Smooth muscle cell (in vitro differentiated cells): ENCODE measurements at regions not wholly inside any gene's neighbourhood (a gene's known extent, or its start where the extent isn't known, plus 50 kb on each side); places are given as distances from the start of the nearest gene placed in this dataset.

Experiments used
- DNase-seq: peaks from one replicate; lab custom pipeline; 2025; ENCODE audit not compliant: unreplicated experiment; lab: John Stamatoyannopoulos, UW
- H2AFZ ChIP-seq: fragments of 200-600 bp; sonication (generic); 2 replicates; pipeline ENCODE4 v1.6.0; 2016; ENCODE audit warnings: antibody characterized with exemption, low read depth, mild to moderate bottlenecking
- H3F3A ChIP-seq: fragments of 200-600 bp; sonication (generic); 2 replicates; pipeline ENCODE4 v1.6.0; 2017; ENCODE audit warnings: antibody characterized with exemption, low read depth
- H3K27ac ChIP-seq: fragments of 200-600 bp; sonication (generic); 2 replicates; pipeline ENCODE4 v1.5.1; 2016; ENCODE audit warnings: low read depth, mild to moderate bottlenecking
- H3K27me3 ChIP-seq: fragments of 200-600 bp; sonication (generic); 2 replicates; pipeline ENCODE4 v1.6.1; 2016; ENCODE audit warnings: low read depth, mild to moderate bottlenecking
- H3K36me3 ChIP-seq: fragments of 200-600 bp; sonication (generic); 2 replicates; pipeline ENCODE4 v1.5.1; 2016; ENCODE audit warnings: low read depth
- H3K4me1 ChIP-seq: fragments of 200-600 bp; sonication (generic); 2 replicates; pipeline ENCODE4 v1.5.1; 2016; ENCODE audit warnings: low read depth
- H3K4me2 ChIP-seq: fragments of 200-600 bp; sonication (generic); 2 replicates; pipeline ENCODE4 v1.6.0; 2016; ENCODE audit warnings: mild to moderate bottlenecking
- H3K4me3 ChIP-seq: fragments of 200-600 bp; sonication (generic); 2 replicates; pipeline ENCODE4 v1.5.1; 2016; ENCODE audit warnings: mild to moderate bottlenecking
- H3K79me2 ChIP-seq: fragments of 200-600 bp; sonication (generic); 2 replicates; pipeline ENCODE4 v1.6.0; 2016; ENCODE audit warnings: low read depth, mild to moderate bottlenecking
- H3K9ac ChIP-seq: fragments of 200-600 bp; sonication (generic); 2 replicates; pipeline ENCODE4 v1.6.0; 2016; ENCODE audit warnings: low read depth
- H3K9me3 ChIP-seq: fragments of 200-600 bp; sonication (generic); replicated peaks from 2 replicates; pipeline ENCODE4 v1.5.1; 2016; ENCODE audit warnings: low read depth
- H4K20me1 ChIP-seq: fragments of 200-600 bp; sonication (generic); 2 replicates; pipeline ENCODE4 v1.6.0; 2016; ENCODE audit warnings: low read depth
- CTCF ChIP-seq: fragments of 200-600 bp; sonication (generic); IDR thresholded peaks from 2 replicates; pipeline ENCODE4 v1.5.1; 2017; ENCODE audit warnings: borderline replicate concordance, mild to moderate bottlenecking, antibody characterized with exemption; ENCODE audit not compliant: insufficient read depth, poor library complexity, severe bottlenecking
- WGBS: methylation state at CpG from one replicate; pipeline ENCODE4 v1.1.7; 2016; ENCODE audit warnings: low lambda C conversion rate; 5-methylcytosine and 5-hydroxymethylcytosine counted together

DNA sequence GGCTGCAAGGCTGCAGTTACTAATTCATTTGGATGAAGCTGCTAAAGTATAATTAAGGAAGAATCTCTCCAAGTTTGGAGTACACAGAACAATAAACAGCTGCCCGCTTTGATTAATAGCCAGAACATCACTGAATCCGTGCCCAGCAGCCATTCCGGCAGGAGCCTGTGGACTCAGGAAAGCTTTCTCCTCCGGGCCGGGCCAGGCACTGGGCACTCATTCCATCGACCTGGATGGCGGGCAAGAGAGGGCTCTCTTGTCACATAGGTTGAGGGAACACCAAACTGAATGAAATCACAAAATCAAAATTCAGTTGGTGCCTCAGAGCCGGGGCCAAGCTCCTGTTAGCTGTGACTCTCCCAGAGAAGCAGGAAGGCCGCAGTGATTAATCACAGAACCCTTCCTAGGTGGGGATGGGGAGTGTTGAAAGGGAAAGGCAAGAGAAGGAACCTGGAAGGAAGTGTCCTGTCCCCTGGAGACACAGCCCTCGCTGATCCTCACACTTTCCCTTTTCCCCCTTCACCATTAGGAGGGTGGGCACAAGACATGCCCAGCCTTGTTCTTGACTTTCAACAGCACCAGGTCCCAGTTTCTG lies 306.7 kb downstream of the NPHP4 start:
- H3K9me3 ChIP-seq = no peaks in the 10 kb centered on the region
- H3K27ac ChIP-seq = no peak overlapping the region
- no peaks in the 10 kb centered on the region for H3K79me2 ChIP-seq
- no peak overlapping the region for H3K4me3 ChIP-seq
- TF ChIP-seq CTCF = no peak
- H3K27me3 ChIP-seq = no peaks in the 10 kb centered on the region
- no peak overlapping the region for H2AFZ ChIP-seq
- 83% methylated on average over 10 of the region's 10 CpGs for WGBS
- H3K4me2 ChIP-seq = no peak overlapping the region
- no peaks in the 10 kb centered on the region for H4K20me1 ChIP-seq
- DNase-seq = no peak
- no peaks in the 10 kb centered on the region for H3K4me1 ChIP-seq
- no peaks in the 10 kb centered on the region for H3K36me3 ChIP-seq
- H3F3A ChIP-seq = no peaks in the 10 kb centered on the region
- no peak overlapping the region for H3K9ac ChIP-seq

DNA sequence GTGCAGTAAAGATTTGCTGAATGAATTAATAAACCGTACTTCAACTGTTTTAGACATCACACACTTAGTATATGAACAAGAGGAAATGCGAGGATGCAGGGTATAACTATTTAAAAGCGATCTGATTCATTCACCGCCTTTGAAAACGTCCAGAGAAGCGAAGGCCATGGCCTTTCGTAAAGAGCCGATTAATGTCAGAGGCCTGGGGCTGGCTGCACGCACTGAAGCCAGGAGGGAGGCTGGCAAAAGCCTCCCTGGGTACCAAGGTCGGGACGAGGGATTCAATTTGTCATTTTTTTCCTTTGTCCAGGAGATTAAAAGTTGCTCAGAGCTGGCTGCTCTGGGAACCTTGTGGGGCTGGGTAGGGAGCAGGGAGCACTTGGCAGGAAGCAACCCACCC lies 307.4 kb downstream of the NPHP4 start:
- Histone ChIP-seq H3K4me2 (no peak overlapping the region), H3K4me3 (no peak overlapping the region), H3K9ac (no peak overlapping the region), H3K27me3 (no peaks in the 10 kb centered on the region), H3K9me3 (no peaks in the 10 kb centered on the region), H3K27ac (no peak overlapping the region), H2AFZ (no peak overlapping the region), H3K79me2 (no peaks in the 10 kb centered on the region), H3K4me1 (no peaks in the 10 kb centered on the region), H4K20me1 (no peaks in the 10 kb centered on the region), H3F3A (no peaks in the 10 kb centered on the region), H3K36me3 (no peaks in the 10 kb centered on the region)
- TF ChIP-seq CTCF = no peak
- 90% methylated on average over 11 of the region's 11 CpGs for WGBS
- no peak for DNase-seq

GRCh38 chr1:5683446-5683845 lies 308.8 kb downstream of the NPHP4 start:
- WGBS = 64% methylated on average over 2 of the region's 2 CpGs
- no peaks in the 10 kb centered on the region for H3K4me1 ChIP-seq
- no peaks in the 10 kb centered on the region for H3K27me3 ChIP-seq
- TF ChIP-seq CTCF = no peak
- no peaks in the 10 kb centered on the region for H3K9me3 ChIP-seq
- DNase-seq = no peak
- H2AFZ ChIP-seq = no peak overlapping the region
- H3K4me3 ChIP-seq = no peak overlapping the region
- H3K27ac ChIP-seq = no peak overlapping the region
- H3K9ac ChIP-seq = no peak overlapping the region
- H3K79me2 ChIP-seq = no peaks in the 10 kb centered on the region
- H3K36me3 ChIP-seq = no peaks in the 10 kb centered on the region
- no peak overlapping the region for H3K4me2 ChIP-seq
- H4K20me1 ChIP-seq = no peaks in the 10 kb centered on the region
- H3F3A ChIP-seq = no peaks in the 10 kb centered on the region

DNA sequence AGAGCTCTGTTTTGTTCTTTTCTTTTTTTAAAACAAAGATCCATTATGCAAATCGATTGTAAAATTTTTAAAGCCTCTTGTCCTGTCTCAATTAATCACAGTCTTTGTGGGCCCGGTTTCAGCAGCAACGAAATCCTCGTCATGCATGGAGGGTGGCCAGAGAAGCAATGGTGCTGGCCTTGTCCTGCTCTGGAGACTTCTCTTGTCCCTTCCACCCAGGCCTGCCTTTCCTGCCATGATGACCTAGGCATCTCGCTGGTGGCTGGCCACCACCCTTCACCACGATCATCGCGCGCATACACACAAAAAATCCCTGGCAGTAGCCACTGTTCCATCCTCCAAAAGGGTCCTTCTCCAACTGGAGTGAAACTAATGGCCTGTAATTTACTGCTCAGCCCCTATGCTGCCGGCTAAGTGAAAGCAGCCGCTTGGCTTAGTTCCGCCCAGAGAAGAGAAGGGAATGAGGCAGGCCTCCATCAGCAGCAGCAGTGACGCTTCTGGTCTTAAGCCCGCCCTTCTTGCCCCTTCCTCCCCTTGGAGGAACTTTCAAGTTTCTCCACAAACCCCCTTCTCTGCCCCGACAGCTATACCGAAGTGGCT lies 309.5 kb downstream of the NPHP4 start:
- no peaks in the 10 kb centered on the region for H3K36me3 ChIP-seq
- 82% methylated on average over 16 of the region's 16 CpGs for WGBS
- no peaks in the 10 kb centered on the region for H4K20me1 ChIP-seq
- no peak for DNase-seq
- H2AFZ ChIP-seq = no peak overlapping the region
- H3K4me1 ChIP-seq = no peaks in the 10 kb centered on the region
- H3K4me3 ChIP-seq = no peak overlapping the region
- no peaks in the 10 kb centered on the region for H3K27me3 ChIP-seq
- TF ChIP-seq CTCF = no peak
- no peaks in the 10 kb centered on the region for H3K79me2 ChIP-seq
- H3K27ac ChIP-seq = no peak overlapping the region
- H3K9me3 ChIP-seq = no peaks in the 10 kb centered on the region
- no peak overlapping the region for H3K4me2 ChIP-seq
- no peaks in the 10 kb centered on the region for H3F3A ChIP-seq
- H3K9ac ChIP-seq = no peak overlapping the region
